ENCODE measurements at regions not wholly inside any gene's neighbourhood (a gene's known extent, or its start where the extent isn't known, plus 50 kb on each side); places are given as distances from the start of the nearest gene placed in this dataset.

DNA sequence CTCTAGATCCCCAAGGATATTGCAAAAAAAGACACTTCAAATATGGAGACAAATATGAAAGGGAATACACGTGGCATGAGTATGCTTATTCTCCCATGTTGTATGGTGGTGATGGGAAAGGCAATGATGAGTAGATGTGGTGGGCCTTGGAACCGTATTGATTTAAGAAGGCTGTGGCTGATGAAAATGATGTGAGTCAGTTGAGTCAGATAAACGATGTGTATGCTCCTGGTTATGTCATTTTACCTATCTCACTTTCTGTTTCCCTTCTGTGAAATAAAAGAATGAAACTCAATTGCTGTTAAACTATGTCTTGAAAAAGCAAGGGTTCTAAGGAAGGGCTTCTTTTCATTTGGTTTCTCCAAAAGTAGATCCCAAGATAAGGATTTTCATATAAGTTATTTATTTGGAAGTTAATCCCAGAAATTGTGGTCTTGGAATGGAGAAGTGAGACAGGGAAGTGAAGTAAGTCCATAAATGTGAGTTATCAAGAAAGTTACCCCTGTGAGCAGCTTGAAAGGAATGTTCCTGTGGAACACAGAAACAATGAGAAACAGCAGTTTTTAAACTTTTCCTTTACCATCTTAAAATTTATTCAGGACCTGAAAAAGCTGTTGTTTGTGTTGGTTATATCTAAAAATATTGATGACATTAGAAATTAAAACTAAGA, 292.0 kb downstream of the DUSP10 start:
- Histone ChIP-seq H3K27me3 (replicated peaks in 1 of 7) (peaks cover 0 to 4% (median 0%) of the 10 kb centered on the region in 7 donors), H3K4me1 (no peaks in the 10 kb centered on the region), H3K27ac (no peak overlapping the region), H3K9me3 (no peaks in the 10 kb centered on the region), H3K36me3 (no peaks in the 10 kb centered on the region), H3K4me3 (no peak overlapping the region)
- TF ChIP-seq, protein P1, sequence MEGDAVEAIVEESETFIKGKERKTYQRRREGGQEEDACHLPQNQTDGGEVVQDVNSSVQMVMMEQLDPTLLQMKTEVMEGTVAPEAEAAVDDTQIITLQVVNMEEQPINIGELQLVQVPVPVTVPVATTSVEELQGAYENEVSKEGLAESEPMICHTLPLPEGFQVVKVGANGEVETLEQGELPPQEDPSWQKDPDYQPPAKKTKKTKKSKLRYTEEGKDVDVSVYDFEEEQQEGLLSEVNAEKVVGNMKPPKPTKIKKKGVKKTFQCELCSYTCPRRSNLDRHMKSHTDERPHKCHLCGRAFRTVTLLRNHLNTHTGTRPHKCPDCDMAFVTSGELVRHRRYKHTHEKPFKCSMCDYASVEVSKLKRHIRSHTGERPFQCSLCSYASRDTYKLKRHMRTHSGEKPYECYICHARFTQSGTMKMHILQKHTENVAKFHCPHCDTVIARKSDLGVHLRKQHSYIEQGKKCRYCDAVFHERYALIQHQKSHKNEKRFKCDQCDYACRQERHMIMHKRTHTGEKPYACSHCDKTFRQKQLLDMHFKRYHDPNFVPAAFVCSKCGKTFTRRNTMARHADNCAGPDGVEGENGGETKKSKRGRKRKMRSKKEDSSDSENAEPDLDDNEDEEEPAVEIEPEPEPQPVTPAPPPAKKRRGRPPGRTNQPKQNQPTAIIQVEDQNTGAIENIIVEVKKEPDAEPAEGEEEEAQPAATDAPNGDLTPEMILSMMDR (IDR thresholded peaks at IDR 0.05 in 8 of 11, conservative IDR thresholded peaks at IDR 0.05 in 3 of 11): no peak
- no peak for TF ChIP-seq POLR2A (IDR thresholded peaks at IDR 0.05)
- intact Hi-C loops (cut with DNase I; ENCODE audit: low total_unique reads): no loop called here
- no peak for DNase-seq
- WGBS, 5 donors: 63 to 80% (median 74%) methylated on average over 3 of the region's 3 CpGs

GRCh38 chr1:221451741-221452140, 290.1 kb downstream of the DUSP10 start:
- Histone ChIP-seq H3K9me3 (no peaks in the 10 kb centered on the region), H3K4me3 (no peak overlapping the region), H3K4me1 (no peaks in the 10 kb centered on the region), H3K27ac (no peak overlapping the region), H3K27me3 (replicated peaks in 1 of 7) (peaks cover 0 to 4% (median 0%) of the 10 kb centered on the region in 7 donors), H3K36me3 (no peaks in the 10 kb centered on the region)
- no peak for DNase-seq
- no peak for TF ChIP-seq POLR2A (IDR thresholded peaks at IDR 0.05)
- TF ChIP-seq, protein P1 (IDR thresholded peaks at IDR 0.05 in 8 of 11, conservative IDR thresholded peaks at IDR 0.05 in 3 of 11): no peak
- TF ChIP-seq POLR2AphosphoS5 (IDR thresholded peaks at IDR 0.05): no peak
- intact Hi-C loops (cut with DNase I; ENCODE audit: low total_unique reads): no loop called here
- WGBS, 5 donors: 70 to 86% (median 75%) methylated on average over 1 of the region's 1 CpG

GRCh38 chr1:221454096-221454495, 287.8 kb downstream of the DUSP10 start:
- H3K27ac ChIP-seq: no peak overlapping the region
- TF ChIP-seq POLR2AphosphoS5 (IDR thresholded peaks at IDR 0.05) (no peak), POLR2A (IDR thresholded peaks at IDR 0.05) (no peak)
- TF ChIP-seq, protein P1 (IDR thresholded peaks at IDR 0.05 in 8 of 11, conservative IDR thresholded peaks at IDR 0.05 in 3 of 11): no peak

DNA sequence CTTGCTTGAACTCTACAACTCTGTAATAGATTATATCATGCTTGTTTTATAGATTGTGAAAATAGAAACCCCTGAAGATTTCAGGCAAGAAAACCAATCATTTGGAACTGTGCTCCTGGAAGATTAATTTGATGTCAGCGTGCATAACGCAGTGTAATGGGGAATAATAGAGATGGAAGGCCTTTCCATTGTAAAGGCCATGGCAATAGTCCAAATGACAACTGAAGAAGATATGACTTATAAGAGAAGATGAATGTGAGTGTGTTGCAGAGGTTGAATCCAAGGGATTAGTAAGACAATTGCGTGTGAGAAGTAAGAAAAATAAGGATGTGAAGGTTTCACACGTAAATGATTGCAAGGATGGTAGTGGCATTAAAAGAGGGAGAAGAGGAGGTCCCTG, 285.0 kb downstream of the DUSP10 start:
- TF ChIP-seq POLR2AphosphoS5 (IDR thresholded peaks at IDR 0.05) (no peak), POLR2A (IDR thresholded peaks at IDR 0.05) (no peak)
- TF ChIP-seq, protein P1 (IDR thresholded peaks at IDR 0.05 in 8 of 11, conservative IDR thresholded peaks at IDR 0.05 in 3 of 11): no peak
- DNase-seq: no peak
- no peaks in the 10 kb centered on the region for H3K9me3 ChIP-seq
- no peaks in the 10 kb centered on the region for H3K36me3 ChIP-seq
- WGBS, 5 donors: 83 to 93% (median 91%) methylated on average over 4 of the region's 4 CpGs
- peaks cover 0 to 4% (median 0%) of the 10 kb centered on the region in 7 donors for H3K27me3 ChIP-seq (replicated peaks in 1 of 7)
- H3K27ac ChIP-seq: no peak overlapping the region
- H3K4me3 ChIP-seq: no peak overlapping the region
- intact Hi-C loops (cut with DNase I; ENCODE audit: low total_unique reads): no loop called here
- no peaks in the 10 kb centered on the region for H3K4me1 ChIP-seq

More at GRCh38 chr1:221454096-221454495, 287.8 kb downstream of the DUSP10 start:
- Histone ChIP-seq H3K4me3 (no peak overlapping the region), H3K27me3 (replicated peaks in 1 of 7) (peaks cover 0 to 4% (median 0%) of the 10 kb centered on the region in 7 donors), H3K4me1 (no peaks in the 10 kb centered on the region), H3K9me3 (no peaks in the 10 kb centered on the region), H3K36me3 (no peaks in the 10 kb centered on the region)
- 85 to 94% (median 88%) methylated on average over 2 of the region's 2 CpGs for WGBS, 5 donors
- no peak for DNase-seq
- intact Hi-C loops (cut with DNase I; ENCODE audit: low total_unique reads): no loop called here

Measured in spleen (tissue), 11 donors.